RWPE1 (cell line): ENCODE measurements at regions not wholly inside any gene's neighbourhood (a gene's known extent, or its start where the extent isn't known, plus 50 kb on each side); places are given as distances from the start of the nearest gene placed in this dataset.
"Not testable (repeated sequence)": the region's sequence is repeated elsewhere in the genome, so short reads cannot be mapped to it uniquely, and the experiment has no call there.

ENCODE experiments used
- CTCF ChIA-PET: fragments of 350-600 bp; sonication (Branson Sonifier 250); formaldehyde crosslinking; extraction: SDS; loops from one replicate; lab custom pipeline; 2021; lab: Yijun Ruan, JAX
- POLR2A ChIA-PET: fragments of 400-600 bp; formaldehyde crosslinking; extraction: SDS; loops from one replicate; lab custom pipeline; 2020; ENCODE audit warnings: antibody characterized with exemption; ENCODE audit not compliant: low non-redundant PET; lab: Yijun Ruan, JAX
- DNase-seq: peaks from one replicate; pipeline ENCODE4 v3.0.0; 2012; ENCODE audit warnings: low spot score
- H3K27ac ChIP-seq: fragments of 450-650 bp; 2 replicates; pipeline ENCODE4 v1.5.1; 2017
- CTCF ChIP-seq: fragments of 450-650 bp; conservative IDR thresholded peaks from 2 replicates; pipeline ENCODE4 v1.5.1; 2017; ENCODE audit warnings: low read depth, mild to moderate bottlenecking

GRCh38 chr11:3583476-3583875 is 58.3 kb downstream of the ART5 start:
- DNase-seq, H3K27ac ChIP-seq, CTCF ChIA-PET, POLR2A ChIA-PET: not testable (repeated sequence)

GRCh38 chr11:3581389-3581725 is 60.4 kb downstream of the ART5 start:
- TF ChIP-seq CTCF: peak; percentile 66
- H3K27ac ChIP-seq, DNase-seq, POLR2A ChIA-PET: not testable (repeated sequence)
- CTCF ChIA-PET: interaction anchor here (0.7 to 1.5 kb wide), 2 partner anchors 9 to 227 kb away, joined by 4 read pairs; partner anchors contain the start of gene PGAP2

GRCh38 chr11:3580487-3581388 is 61.1 kb downstream of the ART5 start:
- CTCF ChIA-PET: interaction anchor here (0.7 to 1.5 kb wide), 3 partner anchors 8 to 388 kb away, joined by 3 to 4 read pairs (median 4); partner anchors contain the start of gene PGAP2
- POLR2A ChIA-PET: not testable (repeated sequence)

GRCh38 chr11:3579600-3580459 is 62.0 kb downstream of the ART5 start:
- POLR2A ChIA-PET, H3K27ac ChIP-seq, CTCF ChIA-PET, DNase-seq: not testable (repeated sequence)

More at GRCh38 chr11:3580487-3581388, 61.1 kb downstream of the ART5 start:
- H3K27ac ChIP-seq: not testable (repeated sequence)
- peak; percentile 90 for TF ChIP-seq CTCF
- peak; percentile 27 for DNase-seq

- POLR2A ChIA-PET, DNase-seq, H3K27ac ChIP-seq, CTCF ChIA-PET: not testable (repeated sequence)
These were observed 65.7 kb downstream of the ART5 start for GRCh38 chr11:3576066-3576604.

GRCh38 chr11:3572976-3573647 is 68.7 kb downstream of the ART5 start:
- POLR2A ChIA-PET, H3K27ac ChIP-seq, DNase-seq: not testable (repeated sequence)
- CTCF ChIA-PET: interaction anchor here (1.2 kb wide), 1 partner anchor 8 kb away, joined by 4 read pairs; no protein-coding TSS in a partner anchor

- CTCF ChIA-PET: interaction anchor here (0.6 to 1.2 kb wide), 2 partner anchors 10 to 46 kb away, joined by 3 to 4 read pairs; no protein-coding TSS in a partner anchor
- POLR2A ChIA-PET, DNase-seq, H3K27ac ChIP-seq: not testable (repeated sequence)
These were observed 70.0 kb downstream of the ART5 start for GRCh38 chr11:3571752-3572151.

- H3K27ac ChIP-seq, DNase-seq, CTCF ChIA-PET, POLR2A ChIA-PET: not testable (repeated sequence)
These were observed 76.0 kb downstream of the ART5 start for GRCh38 chr11:3565838-3566237.

GRCh38 chr11:3564383-3564782 is 77.4 kb downstream of the ART5 start:
- CTCF ChIA-PET, DNase-seq, POLR2A ChIA-PET, H3K27ac ChIP-seq: not testable (repeated sequence)

GRCh38 chr11:3554621-3555020 is 87.2 kb downstream of the ART5 start:
- CTCF ChIA-PET, POLR2A ChIA-PET, H3K27ac ChIP-seq, DNase-seq: not testable (repeated sequence)

GRCh38 chr11:3544990-3545389 is 96.8 kb downstream of the ART5 start:
- POLR2A ChIA-PET, CTCF ChIA-PET: not testable (repeated sequence)

GRCh38 chr11:3538220-3538619 is 103.6 kb downstream of the ART5 start:
- H3K27ac ChIP-seq, CTCF ChIA-PET, POLR2A ChIA-PET, DNase-seq: not testable (repeated sequence)

More at GRCh38 chr11:3544990-3545389, 96.8 kb downstream of the ART5 start:
- not testable (repeated sequence) for DNase-seq, H3K27ac ChIP-seq

GRCh38 chr11:3537254-3537653 is 104.5 kb downstream of the ART5 start:
- POLR2A ChIA-PET, CTCF ChIA-PET, H3K27ac ChIP-seq, DNase-seq: not testable (repeated sequence)
